ENCODE measurements at regions not wholly inside any gene's neighbourhood (a gene's known extent, or its start where the extent isn't known, plus 50 kb on each side); places are given as distances from the start of the nearest gene placed in this dataset.
"Not testable (repeated sequence)": the region's sequence is repeated elsewhere in the genome, so short reads cannot be mapped to it uniquely, and the experiment has no call there.

DNA sequence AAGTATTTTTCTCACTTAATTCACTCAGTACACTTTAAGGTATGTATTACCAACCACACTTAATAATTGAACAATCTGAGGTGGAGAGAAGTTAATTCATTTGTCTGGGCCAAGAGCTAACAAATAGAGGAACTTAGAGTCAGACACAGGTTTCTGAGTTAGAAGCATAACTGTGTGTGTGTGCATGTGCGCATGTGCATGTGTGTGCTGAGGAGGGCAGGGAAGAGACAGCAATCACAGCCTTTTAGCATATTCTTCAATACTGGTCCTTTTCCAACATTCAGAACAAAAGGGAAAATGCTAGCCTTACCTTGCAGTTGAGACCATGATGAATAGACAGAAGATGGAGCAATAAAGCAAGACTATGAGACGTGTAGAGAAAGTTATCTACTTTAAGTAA is 136.2 kb upstream of the ATP5MC3 start:
- DNase-seq: no peak

DNA sequence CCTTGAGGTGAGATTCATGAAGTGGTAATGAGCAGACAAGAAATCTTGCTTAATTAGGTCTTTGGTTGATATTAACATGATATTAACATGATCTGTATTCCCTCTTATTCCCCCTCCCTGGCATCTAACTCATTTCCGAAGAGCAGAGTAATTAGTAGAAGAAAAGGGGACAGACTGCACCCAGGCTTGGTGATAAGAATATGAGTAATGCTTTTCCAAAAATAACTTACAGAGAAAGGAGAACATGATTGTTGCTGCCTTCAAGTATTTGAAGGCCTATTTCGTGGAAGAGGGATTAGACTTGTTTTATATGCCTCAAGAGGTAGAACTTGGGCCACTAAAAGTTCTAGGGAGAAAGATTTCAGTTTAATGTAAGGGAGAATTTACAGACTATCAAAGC is 130.6 kb upstream of the ATP5MC3 start:
- DNase-seq: no peak

DNA sequence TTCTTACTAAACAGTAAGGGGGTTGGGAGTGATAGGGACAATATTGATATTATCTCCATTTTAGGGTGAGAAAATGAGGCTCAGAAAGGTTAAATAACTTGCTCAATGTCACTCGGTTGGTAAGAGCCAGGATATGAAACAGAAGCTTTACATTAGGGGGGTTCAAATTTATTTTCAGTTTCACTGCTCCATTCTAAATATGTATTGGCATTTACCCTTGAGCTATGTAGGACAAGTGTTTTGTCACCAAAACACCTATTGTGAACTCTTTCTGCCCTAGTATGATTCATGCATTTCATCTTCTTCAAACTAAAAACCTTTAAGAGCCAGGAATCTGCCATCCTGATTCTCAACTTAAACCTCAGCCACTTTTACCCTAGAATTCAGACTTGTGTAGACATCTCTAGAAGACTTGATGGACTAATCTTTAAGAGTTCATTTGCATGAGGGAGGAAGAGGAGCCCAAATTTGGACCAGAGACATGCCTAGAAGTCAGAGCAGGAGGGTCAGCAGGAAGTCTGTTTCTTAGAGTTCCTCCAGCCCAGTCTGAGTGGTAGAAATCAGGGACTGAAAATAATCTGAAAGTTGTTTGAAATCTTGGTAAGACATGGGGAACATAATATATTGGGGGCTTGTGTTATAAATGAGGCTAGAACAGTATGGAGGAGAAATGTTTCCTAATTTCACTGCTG is 129.4 kb upstream of the ATP5MC3 start:
- DNase-seq: no peak

DNA sequence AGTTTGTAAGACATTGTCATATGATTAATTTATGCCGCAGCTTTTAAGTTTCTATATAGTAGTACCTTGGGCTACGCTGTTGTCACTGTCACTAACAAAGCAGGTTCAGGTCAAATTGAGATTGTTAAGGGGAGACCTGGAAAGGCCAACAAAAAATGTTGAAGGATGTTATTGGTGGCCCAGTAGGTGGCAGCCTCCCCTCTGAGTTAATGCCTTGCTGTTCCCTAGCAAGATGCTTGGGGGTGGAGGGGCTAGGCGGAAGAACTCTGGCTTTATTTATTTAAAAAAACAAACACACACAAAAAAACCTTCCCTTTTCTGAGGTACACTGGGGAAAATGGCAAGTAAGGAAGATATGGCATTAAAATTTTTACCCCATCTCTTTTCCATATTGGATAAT is 128.3 kb upstream of the ATP5MC3 start:
- DNase-seq: no peak

DNA sequence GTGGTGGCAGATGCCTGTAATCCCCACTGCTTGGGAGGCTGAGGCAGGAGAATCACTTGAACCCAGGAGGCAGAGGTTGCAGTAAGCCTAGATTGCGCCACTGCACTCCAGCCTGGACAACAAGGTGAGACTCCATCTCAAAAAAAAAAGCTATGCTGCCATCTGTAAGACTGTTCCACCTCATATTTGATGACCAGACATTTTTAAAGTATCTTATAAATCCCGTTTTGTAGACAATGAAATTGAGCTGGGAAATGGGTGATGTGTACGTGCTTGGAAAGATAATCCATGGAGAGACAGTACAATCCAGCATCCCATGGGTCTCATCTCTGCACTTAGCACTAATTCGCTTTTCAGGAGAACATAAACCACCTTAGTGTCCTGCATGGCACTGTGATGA is 126.5 kb upstream of the ATP5MC3 start:
- DNase-seq: no peak

DNA sequence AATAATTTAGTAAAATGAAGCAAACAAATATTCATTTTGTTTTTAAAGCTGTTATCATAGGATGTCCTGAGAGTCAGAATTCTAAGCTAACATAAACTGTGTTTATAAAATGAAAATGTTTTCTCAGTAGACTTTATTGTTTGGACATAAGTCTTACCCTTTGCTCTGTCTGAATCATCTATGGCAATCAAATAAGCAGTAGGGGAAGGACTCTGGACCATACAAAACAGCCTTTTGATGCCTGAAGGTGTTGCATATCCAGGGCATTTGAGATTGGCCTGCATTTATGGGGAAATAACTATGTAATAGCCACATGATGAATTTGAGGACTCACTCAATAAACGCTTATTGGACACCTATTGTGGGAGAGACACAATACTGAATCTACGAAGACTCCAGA is 123.0 kb upstream of the ATP5MC3 start:
- DNase-seq: no peak

DNA sequence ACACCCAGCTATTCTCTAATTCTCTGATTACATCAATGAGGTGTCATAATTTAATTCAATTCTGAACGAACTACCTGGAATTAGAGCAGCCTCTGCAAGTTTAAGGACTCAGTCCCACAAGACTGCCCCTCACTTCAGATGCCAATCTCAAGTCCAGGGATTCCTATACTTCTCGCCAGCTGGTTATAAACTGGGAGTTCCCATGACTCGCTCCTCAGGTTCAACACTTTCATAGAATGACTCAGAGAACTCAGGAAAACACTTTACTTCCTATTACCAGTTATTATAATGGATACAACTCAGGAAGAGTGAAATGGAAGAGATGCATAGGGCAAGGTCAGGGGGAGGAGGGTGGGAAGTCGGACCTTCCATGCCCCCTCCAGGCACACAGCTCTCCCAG is 112.3 kb upstream of the ATP5MC3 start:
- no peak for DNase-seq

DNA sequence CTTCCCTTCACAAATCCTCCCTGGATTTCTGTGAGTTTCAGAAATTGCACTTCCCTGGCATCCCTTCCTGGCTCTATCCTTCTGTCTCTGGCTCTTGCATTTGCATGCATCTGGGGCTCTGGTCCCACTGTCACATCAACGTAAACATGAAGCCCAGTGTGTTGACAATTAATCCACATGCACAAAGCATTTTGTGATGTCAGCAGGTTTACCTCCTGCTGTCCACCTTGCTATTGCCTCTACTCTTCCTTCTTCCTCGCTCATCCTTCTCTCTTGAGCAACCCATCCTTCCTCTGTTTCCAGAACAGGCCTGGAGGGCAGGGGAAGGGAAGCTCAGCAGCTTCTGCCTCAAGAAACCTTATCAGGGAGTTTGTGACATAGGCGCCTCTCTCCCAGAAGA is 111.7 kb upstream of the ATP5MC3 start:
- no peak for DNase-seq

DNA sequence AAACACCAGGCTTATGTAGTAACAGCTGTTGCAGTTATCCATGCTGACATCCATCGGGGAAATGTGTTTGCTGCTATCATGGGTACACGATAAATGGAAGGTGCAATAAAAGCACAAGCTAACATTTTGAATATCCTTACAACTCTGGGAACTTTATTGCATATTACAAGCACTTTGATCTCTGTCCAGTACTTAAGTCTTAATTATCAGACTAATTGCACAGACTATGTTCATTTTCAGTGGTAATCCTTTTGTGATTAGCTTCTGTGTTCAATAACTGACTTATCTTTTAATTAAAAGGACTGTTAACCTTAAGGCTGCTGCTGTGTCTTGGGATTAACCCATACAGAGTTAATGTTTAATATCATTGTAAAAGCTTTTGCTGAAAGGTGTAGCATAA is 101.4 kb upstream of the ATP5MC3 start:
- DNase-seq: no peak

DNA sequence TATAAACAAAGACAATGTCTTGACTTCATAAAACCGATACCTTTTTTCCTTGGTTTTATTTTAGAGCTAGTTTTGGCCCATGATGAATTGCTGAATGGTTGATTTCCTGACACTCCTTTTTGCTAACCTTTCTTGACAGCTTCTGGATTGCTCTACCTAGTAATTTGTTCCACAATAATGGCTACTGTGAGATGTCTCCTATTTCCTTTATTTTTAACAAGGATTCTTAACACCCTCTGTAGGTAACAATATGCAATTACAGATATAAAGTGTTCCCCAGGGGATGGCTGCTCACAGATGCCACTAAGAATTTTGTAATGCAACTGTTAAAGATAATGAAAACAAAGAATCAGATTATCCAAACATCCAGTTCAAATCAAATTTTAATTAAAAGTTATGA is 100.8 kb upstream of the ATP5MC3 start:
- no peak for DNase-seq

DNA sequence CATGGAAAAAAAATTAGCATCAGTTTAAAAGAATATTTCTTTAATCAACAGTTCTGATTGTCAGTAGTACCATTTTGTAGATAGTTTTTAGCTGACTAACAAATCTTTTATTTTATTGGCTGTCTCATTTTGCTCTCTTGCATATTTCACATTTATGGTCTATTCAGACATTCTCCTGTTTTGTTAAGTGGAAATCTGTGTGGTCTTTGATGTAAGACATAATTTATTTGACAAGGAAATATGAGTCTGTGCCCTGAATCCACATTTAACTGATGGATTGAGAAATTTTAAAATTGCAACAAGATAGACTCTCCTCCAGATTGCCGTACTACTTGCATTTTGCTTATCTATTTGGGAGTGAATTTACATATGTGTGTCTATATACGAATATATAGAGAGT is 96.3 kb upstream of the ATP5MC3 start:
- no peak for DNase-seq

DNA sequence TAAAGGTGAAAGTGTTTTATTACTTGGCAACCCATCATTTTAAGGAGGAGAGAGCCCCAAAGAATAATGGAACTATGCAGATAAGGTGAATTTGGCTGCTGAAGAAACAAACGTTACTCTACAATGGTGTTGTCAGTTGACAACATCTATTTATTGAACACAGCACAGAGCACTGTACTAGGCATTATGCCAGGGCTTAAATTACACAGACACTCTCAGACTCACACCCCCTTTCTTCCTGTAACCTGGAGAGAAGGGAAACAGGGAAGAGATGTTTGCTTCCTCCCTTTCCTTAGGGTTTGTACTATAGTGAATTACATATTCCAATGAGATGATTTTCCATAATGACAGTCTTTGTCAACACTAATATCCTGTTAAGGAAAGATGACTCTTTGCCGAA is 94.0 kb upstream of the ATP5MC3 start:
- DNase-seq: no peak

DNA sequence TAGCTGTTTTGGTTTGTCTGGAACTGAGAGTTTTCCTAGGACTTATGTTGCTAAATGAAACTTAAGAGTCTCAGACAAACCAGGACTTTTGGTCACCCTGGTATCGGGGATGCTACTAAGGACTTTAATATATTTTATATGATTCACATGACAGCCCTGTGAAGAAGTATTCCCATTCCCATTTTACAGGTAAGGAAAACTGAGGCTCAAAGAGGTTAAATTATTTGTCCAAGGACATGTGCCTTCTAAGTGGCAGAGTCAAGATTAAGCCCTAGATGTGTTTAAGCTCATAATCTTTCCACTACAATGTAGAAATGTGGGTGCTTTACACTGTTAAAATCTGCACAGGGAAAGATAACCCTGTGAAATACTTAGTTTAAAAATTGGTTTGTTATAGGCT is 77.7 kb upstream of the ATP5MC3 start:
- no peak for DNase-seq

DNA sequence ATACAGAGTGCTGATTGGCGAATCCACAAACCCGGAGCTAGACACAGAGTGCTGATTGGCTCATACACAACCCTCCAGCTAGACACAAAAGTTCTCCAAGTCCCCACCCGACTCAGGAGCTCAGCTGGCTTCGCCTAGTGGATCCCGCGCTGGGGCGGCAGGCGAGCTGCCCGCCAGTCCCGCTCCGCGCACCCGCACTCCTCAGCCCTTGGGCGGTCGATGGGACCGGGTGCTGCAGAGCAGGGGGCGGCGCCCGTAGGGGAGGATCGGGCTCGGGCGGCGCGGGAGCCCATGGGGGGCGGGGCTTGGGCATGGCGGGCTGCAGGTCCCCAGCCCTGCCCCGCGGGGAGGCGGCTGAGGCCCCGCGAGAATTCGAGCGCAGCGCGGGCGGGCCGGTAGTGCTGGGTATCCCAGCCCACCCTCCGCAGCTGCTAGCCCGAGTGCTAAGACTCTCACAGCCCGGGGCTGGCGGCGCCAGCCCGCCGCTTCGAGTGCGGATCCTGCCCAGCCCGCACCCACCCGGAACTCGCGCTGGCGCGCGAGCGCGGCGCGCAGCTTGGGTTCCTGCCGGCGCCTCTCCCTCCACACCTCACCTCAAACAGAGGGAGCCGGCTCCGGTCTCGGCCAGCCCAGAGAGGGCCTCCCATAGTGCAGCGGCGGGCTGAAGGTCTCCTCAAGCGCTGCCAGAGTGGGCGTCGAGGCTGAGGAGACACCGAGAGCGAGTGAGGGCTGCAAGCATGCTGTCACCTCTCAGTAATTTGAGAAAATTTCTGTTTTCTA is 75.5 kb upstream of the ATP5MC3 start:
- no peak for DNase-seq

DNA sequence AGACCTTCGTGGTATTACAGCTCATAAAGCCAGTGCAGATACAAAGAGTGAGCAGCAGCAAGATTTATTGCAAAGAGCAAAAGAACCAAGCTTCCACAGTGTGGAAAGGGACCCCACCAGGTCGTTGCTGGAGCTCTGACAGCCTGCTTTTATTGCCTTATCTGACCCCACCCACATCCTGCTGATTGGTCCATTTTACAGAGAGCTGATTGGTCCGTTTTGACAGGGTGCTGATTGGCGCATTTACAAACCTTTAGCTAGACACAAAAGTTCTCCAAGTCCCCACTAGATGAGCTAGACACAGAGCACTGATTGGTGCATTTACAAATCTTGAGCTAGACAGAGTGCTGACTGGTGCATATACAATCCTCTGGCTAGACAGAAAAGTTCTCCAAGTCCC is 74.9 kb upstream of the ATP5MC3 start:
- not testable (repeated sequence) for DNase-seq

DNA sequence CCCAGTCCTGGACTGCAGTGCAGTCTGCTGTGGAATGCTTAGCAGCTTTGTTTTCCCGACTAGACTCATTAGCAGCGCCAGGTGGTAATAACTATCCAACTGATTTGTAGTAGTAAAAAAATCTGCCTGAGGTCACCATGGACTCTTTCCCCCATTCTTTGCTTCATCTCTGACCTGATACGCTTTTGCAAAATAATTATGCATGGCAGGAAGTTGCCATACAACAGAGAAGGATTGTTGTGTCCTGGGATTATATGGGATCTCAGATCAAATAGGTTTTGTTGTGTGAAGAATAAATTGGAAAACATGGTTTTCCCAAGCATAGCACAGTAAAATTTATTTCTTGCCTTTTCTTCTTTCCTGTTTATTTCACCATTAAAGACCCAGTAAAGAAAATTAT is 72.4 kb upstream of the ATP5MC3 start:
- no peak for DNase-seq

DNA sequence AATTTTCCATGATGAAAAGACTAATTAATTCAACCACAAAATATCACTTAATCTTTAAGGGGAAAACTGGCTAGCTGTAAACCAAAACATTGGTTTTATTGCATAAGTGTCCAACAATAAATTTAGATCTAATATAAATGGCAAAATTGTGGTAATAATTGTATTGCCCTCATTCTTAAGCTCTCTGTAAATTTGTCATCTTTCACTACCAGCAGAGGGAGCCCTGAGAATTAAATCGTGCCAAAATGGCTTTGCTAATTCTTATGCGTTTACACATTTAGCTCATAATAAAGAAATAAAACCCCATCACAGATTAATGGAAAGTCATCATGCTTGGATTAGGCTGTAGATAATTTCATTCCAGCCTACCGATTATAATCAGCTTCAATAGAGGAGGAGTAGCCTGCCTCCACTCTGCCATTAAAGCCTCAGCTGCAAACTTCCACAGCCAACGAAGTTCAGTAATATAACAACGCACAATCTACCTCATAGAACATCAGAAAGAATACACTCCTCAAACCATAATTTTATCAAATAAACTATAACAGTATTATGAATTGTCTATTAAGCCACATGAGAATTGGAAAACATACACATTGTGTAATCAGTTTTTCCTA is 70.0 kb upstream of the ATP5MC3 start:
- no peak for DNase-seq

DNA sequence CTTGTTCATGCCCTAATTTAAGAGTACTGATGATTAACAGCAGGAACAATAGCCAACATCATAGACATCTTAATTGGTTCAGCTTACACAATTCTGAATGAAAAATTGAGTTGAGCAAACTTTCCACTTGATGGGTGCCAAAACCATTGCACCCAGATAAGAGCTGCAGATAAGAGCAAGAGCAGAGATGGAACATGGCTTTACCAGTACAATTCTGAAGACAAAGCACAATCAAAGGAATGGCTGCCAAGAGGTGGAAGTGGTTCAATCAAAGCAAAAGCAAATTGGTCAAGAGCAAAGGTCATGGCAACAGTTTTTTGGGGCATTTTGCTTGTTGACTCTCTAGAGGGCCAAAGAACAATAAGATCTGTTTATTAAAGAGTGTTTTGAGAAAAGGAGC is 65.6 kb upstream of the ATP5MC3 start:
- no peak for DNase-seq

DNA sequence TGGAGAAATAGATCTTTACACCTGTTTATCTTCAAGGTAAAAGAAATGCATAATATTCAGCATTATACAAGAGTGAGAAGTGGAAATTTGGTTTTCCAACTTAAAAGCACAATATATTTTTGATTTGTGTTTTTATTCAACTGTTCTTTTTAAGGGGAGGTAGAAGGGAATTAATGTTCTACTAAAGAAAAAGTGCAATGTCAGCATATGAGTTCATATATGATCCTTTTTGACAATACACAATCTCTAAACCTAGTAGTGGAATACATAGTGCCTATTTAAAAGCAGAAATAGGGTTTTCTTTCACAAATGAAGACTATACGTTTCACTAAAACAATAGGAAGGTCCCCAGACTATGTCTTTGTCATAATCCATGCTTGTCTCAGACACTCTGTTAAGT is 63.2 kb upstream of the ATP5MC3 start:
- no peak for DNase-seq

DNA sequence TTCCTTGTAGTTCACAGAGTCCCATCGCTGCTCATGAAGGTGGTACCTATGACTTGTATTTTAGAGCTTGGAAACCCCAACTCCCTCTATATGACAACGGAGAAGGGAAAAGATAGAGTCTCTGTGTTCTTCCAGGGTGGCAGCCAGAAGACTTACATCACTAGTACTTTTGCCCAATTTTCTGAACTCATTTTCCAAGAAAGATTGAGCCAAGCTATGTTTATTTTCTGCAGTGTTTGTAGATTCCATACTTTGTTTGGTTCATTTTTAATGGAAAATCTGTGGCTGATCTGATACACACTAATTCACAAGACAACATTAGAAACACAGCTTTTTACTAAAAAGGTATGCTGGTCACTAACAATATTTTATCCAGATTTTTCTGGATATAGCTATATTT is 60.2 kb upstream of the ATP5MC3 start:
- DNase-seq: no peak

DNA sequence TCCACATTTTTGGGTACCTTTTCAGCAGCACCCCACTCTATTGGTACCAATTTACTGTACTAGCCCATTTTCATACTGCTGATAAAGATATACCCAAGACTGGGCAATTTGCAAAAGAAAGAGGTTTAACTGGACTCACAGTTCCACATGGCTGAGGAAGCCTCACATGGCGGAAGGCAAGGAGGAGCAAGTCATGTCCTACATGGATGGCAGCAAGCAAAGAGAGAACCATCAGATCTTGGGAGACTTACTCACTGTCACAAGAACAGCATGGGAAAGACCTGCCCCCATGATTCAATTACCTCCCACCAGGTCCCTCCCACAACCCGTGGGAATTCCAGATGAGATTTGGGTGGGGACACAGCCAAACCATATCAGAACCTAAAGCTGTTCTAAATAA is 58.5 kb upstream of the ATP5MC3 start:
- not testable (repeated sequence) for DNase-seq

DNA sequence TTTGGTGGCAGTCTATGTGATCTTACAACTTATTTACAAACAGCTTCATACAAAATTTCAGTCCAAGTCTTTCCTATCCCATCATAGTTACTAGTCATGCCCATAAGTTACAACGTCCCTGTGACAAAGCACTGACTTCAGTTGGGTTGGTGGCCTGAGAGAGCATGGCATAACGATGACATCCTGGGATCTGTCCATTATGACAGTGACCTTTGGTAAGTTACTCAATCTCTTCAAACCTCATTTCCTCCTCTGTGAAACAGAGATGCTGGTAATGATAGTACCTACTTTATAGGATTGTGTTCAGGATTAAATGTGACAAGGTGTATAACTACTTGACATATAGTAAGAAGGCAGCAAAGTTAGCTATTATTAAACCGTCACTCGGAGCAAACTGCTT is 55.4 kb upstream of the ATP5MC3 start:
- no peak for DNase-seq

DNA sequence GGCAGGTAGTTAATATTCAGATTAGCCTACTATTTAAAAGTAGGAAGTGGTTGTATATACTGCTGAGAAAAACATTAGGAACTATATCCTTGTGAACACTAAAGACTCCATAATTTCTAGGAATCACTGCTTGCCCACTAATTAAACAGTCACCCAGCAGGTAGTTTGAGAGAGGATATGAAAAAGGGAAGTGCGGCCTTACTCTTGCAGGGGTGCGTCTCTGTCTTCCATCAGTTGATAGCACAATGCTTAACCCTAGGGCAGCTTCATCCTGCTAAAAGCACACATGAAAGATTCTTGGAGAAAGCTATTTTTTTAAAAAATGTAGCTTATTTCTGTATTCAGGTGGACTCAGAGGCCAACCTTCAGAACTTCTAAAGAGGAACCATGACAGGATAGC is 53.1 kb upstream of the ATP5MC3 start:
- no peak for DNase-seq

DNA sequence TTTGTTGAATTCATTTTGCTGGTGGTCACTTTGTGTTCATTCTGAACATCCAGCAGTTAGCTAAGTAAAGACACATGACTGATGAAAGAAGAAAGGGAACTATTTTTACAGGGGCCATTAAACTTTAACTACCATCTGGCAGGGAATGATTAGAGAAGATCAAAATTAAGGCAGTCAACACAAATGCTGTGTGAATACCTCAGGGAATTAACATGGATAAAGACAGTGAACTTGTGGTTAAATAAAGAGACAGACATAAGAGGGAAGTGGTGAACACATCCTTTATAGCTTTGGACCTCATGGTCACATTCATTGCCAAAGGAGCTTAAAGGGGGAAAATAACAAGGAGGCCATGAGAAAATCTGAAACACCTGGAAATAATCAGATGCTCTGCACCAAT is 52.6 kb upstream of the ATP5MC3 start:
- no peak for DNase-seq

Data from central memory CD4-positive, alpha-beta T cell (primary cell).